ENCODE measurements at regions not wholly inside any gene's neighbourhood (a gene's known extent, or its start where the extent isn't known, plus 50 kb on each side); places are given as distances from the start of the nearest gene placed in this dataset.

DNA sequence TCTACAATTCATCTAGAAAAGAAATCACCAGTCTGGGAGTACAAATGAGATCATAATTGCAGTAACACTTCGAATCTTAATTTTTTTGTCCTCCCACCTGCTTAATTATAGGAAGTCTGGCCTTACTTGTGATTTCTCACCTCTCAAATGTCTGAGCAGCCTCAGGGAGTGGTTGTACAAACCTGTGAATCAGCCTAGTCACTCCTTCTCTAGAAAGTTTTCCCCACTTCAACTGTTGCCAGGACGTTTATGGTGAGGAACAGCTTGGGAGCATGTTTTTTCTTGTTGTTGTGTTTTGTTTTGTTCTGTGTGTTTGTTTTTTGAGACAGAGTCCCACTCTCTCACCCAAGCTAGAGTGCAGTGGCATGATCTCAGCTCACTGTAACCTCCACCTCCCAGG lies 50.3 kb upstream of the CLDN10 start:
- DNase-seq: no peak

All from SW 1271 (cell line).